Neural progenitor cell (in vitro differentiated cells): ENCODE measurements at regions not wholly inside any gene's neighbourhood (a gene's known extent, or its start where the extent isn't known, plus 50 kb on each side); places are given as distances from the start of the nearest gene placed in this dataset.

ENCODE experiments used
- DNase-seq: peaks from one replicate; pipeline ENCODE4 v3.0.0-alpha.2; 2016; ENCODE audit warnings: low spot score
- H2AFZ ChIP-seq: fragments of 200-600 bp; sonication (generic); replicated peaks from 2 replicates; pipeline ENCODE4 v1.6.1; 2016; ENCODE audit warnings: antibody characterized with exemption
- H3F3A ChIP-seq: fragments of 200-600 bp; sonication (generic); 2 replicates; pipeline ENCODE4 v1.6.1; 2016; ENCODE audit warnings: antibody characterized with exemption, low read depth
- H3K27ac ChIP-seq: fragments of 200-600 bp; sonication (generic); 2 replicates; pipeline ENCODE4 v1.5.1; 2016; ENCODE audit warnings: mild to moderate bottlenecking
- H3K27me3 ChIP-seq: fragments of 200-600 bp; sonication (generic); 2 replicates; pipeline ENCODE4 v1.6.1; 2016; ENCODE audit warnings: mild to moderate bottlenecking, moderate library complexity
- H3K36me3 ChIP-seq: fragments of 200-600 bp; sonication (generic); 2 replicates; pipeline ENCODE4 v1.5.1; 2016
- H3K4me1 ChIP-seq: fragments of 200-600 bp; sonication (generic); 2 replicates; pipeline ENCODE4 v1.6.1; 2016; ENCODE audit warnings: mixed run types
- H3K4me2 ChIP-seq: fragments of 200-600 bp; sonication (generic); 2 replicates; pipeline ENCODE4 v1.6.1; 2016
- H3K4me3 ChIP-seq: fragments of 200-600 bp; sonication (generic); 2 replicates; pipeline ENCODE4 v1.5.1; 2016
- H3K79me2 ChIP-seq: fragments of 200-600 bp; sonication (generic); 2 replicates; pipeline ENCODE4 v1.6.1; 2016; ENCODE audit warnings: low read depth
- H3K9ac ChIP-seq: fragments of 200-600 bp; sonication (generic); 2 replicates; pipeline ENCODE4 v1.6.1; 2016
- H3K9me3 ChIP-seq: fragments of 200-600 bp; sonication (generic); 2 replicates; pipeline ENCODE4 v1.5.1; 2016; ENCODE audit warnings: low read depth
- H4K20me1 ChIP-seq: fragments of 200-600 bp; sonication (generic); 2 replicates; pipeline ENCODE4 v1.6.1; 2016; ENCODE audit warnings: low read depth
- H3K27ac Mint-ChIP-seq: 3 replicates; pipeline ENCODE4 v1.8.0; 2021; ENCODE audit warnings: mixed read lengths
- H3K27me3 Mint-ChIP-seq: 2 replicates; pipeline ENCODE4 v1.8.0; 2022; ENCODE audit warnings: low read depth, mild to moderate bottlenecking, inconsistent platforms, moderate library complexity, mixed read lengths; ENCODE audit not compliant: insufficient read depth
- H3K36me3 Mint-ChIP-seq: 3 replicates; pipeline ENCODE4 v1.8.0; 2021; ENCODE audit warnings: mixed read lengths
- H3K4me1 Mint-ChIP-seq: 3 replicates; pipeline ENCODE4 v1.8.0; 2021; ENCODE audit warnings: mixed read lengths
- H3K4me3 Mint-ChIP-seq: 3 replicates; pipeline ENCODE4 v1.8.0; 2021; ENCODE audit warnings: mild to moderate bottlenecking, moderate library complexity, mixed read lengths
- H3K9me3 Mint-ChIP-seq: 3 replicates; pipeline ENCODE4 v1.8.0; 2020; ENCODE audit warnings: mixed read lengths
- CTCF ChIP-seq: fragments of 200-600 bp; sonication (generic); IDR thresholded peaks from 2 replicates; pipeline ENCODE4 v1.5.1; 2017; ENCODE audit warnings: antibody characterized with exemption, mild to moderate bottlenecking
- EZH2 ChIP-seq: fragments of 200-600 bp; sonication (generic); IDR thresholded peaks from 2 replicates; pipeline ENCODE4 v1.6.1; 2017; ENCODE audit warnings: antibody characterized with exemption, mild to moderate bottlenecking, moderate library complexity
- EZH2phosphoT487 ChIP-seq: fragments of 200-600 bp; sonication (generic); IDR thresholded peaks from 2 replicates; pipeline ENCODE4 v1.6.1; 2017; ENCODE audit warnings: antibody characterized with exemption

GRCh38 chr6:169950558-169950957, 199.1 kb downstream of the ERMARD start:
- Histone ChIP-seq H4K20me1 (no peaks in the 10 kb centered on the region), H3K4me2 (no peak overlapping the region), H3K27me3 (peaks cover 8% of the 10 kb centered on the region), H3K9ac (no peak overlapping the region), H3K36me3 (no peaks in the 10 kb centered on the region), H3K27ac (no peak overlapping the region), H3K9me3 (no peaks in the 10 kb centered on the region), H3K4me3 (no peak overlapping the region), H2AFZ (no peak overlapping the region), H3K4me1 (no peaks in the 10 kb centered on the region), H3F3A (no peaks in the 10 kb centered on the region), H3K79me2 (no peaks in the 10 kb centered on the region)
- Mint-ChIP-seq H3K27me3 (peaks cover 2% of the 10 kb centered on the region), H3K9me3 (peaks cover 5% of the 10 kb centered on the region), H3K4me1 (peaks cover 3% of the 10 kb centered on the region), H3K27ac (no peak overlapping the region), H3K36me3 (no peaks in the 10 kb centered on the region), H3K4me3 (no peak overlapping the region)
- peak; percentile 44 for DNase-seq
- TF ChIP-seq EZH2phosphoT487 = no peak
- TF ChIP-seq CTCF = peak; percentile 50
- no peak for TF ChIP-seq EZH2

- no peak for TF ChIP-seq CTCF
- TF ChIP-seq EZH2 = no peak
- TF ChIP-seq EZH2phosphoT487 = no peak
- peaks cover 8% of the 10 kb centered on the region for H3K27me3 ChIP-seq
- no peaks in the 10 kb centered on the region for H3K4me1 ChIP-seq
- Mint-ChIP-seq H3K27ac (no peak overlapping the region), H3K27me3 (peaks cover 2% of the 10 kb centered on the region), H3K36me3 (no peaks in the 10 kb centered on the region), H3K4me3 (no peak overlapping the region), H3K4me1 (no peaks in the 10 kb centered on the region), H3K9me3 (peaks cover 3% of the 10 kb centered on the region)
- no peak overlapping the region for H3K4me2 ChIP-seq
- DNase-seq = no peak
- no peak overlapping the region for H3K4me3 ChIP-seq
- H3K27ac ChIP-seq = no peak overlapping the region
- H4K20me1 ChIP-seq = no peaks in the 10 kb centered on the region
- no peaks in the 10 kb centered on the region for H3K9me3 ChIP-seq
- no peaks in the 10 kb centered on the region for H3K36me3 ChIP-seq
- H3F3A ChIP-seq = no peaks in the 10 kb centered on the region
- H3K79me2 ChIP-seq = no peaks in the 10 kb centered on the region
- no peak overlapping the region for H3K9ac ChIP-seq
- no peak overlapping the region for H2AFZ ChIP-seq
Observed at GRCh38 chr6:169949511-169950097, 198.2 kb downstream of the ERMARD start.

DNA sequence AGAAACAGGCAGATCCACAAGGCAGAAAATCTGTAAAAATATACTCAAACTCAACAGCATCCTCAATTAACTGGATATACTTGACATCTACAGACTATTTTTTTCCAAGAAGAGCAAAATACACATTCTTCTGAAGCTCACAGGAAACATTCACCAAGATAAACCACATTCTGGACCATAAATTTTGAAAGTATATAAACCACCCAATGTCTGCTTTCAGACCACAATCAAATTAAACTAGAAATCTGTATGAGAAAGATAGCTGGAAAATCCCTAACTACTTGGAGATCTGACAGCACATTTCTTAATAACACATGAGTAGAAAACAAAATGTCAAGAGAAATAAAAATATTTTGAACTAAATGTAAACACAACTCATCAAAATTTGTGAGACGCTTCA, 195.5 kb downstream of the ERMARD start:
- H3K79me2 ChIP-seq = no peaks in the 10 kb centered on the region
- no peak overlapping the region for H3K4me3 ChIP-seq
- no peaks in the 10 kb centered on the region for H4K20me1 ChIP-seq
- no peak overlapping the region for H3K4me2 ChIP-seq
- no peak overlapping the region for H3K27ac ChIP-seq
- Mint-ChIP-seq H3K36me3 (no peaks in the 10 kb centered on the region), H3K9me3 (peaks cover 2% of the 10 kb centered on the region), H3K4me3 (no peak overlapping the region), H3K27ac (no peak overlapping the region), H3K4me1 (no peaks in the 10 kb centered on the region), H3K27me3 (no peaks in the 10 kb centered on the region)
- H3K36me3 ChIP-seq = no peaks in the 10 kb centered on the region
- H3K9ac ChIP-seq = no peak overlapping the region
- H3K4me1 ChIP-seq = no peaks in the 10 kb centered on the region
- no peak overlapping the region for H2AFZ ChIP-seq
- TF ChIP-seq CTCF = no peak
- TF ChIP-seq EZH2 = no peak
- no peak for TF ChIP-seq EZH2phosphoT487
- no peaks in the 10 kb centered on the region for H3F3A ChIP-seq
- no peak for DNase-seq
- H3K27me3 ChIP-seq = peaks cover 8% of the 10 kb centered on the region
- no peaks in the 10 kb centered on the region for H3K9me3 ChIP-seq
